Stimulated activated CD4-positive, alpha-beta T cell treated with anti-CD3 and anti-CD28 coated beads, Interleukin-1b, Interleukin-23, amount 100 ng/mL, for 24 hours (primary cell): ENCODE measurements at regions not wholly inside any gene's neighbourhood (a gene's known extent, or its start where the extent isn't known, plus 50 kb on each side); places are given as distances from the start of the nearest gene placed in this dataset.

Source experiments
- DNase-seq, 4 experiments: peaks; one replicate each; pipeline ENCODE4 v3.0.0-alpha.2; 2020; ENCODE audit warnings: low read depth in 4 of 4, low spot score in 1 of 4

DNA sequence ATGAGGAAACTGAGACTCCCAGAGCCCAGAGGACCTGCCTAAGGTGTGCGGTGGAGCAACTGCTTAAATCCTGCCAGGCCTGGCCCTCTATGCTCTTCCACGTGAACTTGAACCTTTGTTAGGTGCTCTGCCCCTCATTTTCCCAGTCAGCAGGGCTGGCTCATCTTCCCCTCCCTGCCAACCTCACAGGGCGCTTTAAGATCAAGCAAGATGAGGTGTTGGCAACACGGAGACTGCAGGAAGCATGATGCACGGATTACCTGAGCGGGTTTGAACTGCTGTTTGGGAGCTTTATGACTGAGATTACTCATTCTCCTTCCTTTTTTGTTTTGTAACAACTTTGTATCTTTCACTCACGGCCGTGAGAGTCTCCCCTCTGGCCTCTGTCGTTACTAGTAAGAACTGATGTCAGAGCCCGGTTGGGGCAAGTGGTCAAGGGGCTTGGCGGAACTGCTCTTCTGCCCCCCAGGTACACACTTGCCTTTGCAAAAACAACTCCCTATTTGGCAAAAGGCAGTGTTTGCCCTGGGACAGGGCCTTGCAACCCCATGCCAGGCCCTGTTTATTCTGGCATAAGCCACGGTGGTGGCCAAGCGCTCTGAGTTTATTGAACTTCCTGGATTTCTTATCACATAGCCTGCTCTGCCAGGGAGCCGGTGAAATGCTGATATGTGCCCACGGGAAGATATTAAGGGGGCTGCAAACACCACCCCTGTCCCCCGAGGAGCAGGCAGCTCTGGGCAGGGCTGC is 127.8 kb downstream of the INHBB start:
- DNase-seq: no peak

GRCh38 chr2:120474486-120474885 is 128.6 kb downstream of the INHBB start:
- no peak for DNase-seq

DNA sequence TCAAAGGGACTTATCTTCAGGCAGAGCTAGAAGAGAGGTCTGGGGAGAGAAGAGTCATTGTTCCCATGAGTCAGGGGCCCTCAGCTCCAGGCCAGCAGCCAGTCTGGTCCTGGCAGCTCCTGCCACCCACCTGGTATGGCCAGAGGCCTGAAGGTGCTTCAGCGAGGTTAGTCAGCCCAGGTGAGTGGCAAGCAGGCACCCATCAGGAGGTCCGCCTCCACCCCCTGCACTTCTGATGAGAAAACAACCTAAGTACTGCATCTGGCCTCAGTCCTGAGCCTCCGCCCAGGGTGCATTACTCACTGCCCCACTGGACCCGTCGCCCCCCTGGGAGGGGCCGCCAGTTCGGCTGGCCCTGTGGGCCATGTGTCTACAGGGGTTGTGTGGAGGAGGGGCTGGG is 130.2 kb downstream of the INHBB start:
- DNase-seq: no peak

DNA sequence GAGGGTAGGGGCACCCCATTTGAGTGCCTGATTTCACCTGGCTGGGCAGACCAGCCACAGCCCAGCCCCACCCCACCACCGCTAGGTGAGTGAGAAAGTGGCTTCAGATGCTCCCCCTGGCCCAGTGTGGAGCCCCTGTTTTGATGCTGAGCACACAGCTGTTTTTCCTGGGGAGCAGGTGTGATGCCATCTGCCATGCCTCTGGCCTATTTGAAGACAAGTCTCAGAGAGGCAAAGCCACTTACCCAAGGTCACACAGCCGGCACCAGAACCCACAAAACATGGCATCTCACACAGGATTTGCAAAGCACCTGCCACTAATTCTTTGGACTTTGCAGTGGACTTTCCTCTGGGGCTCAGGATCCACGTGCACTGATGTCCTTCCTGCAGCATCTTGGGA is 131.3 kb downstream of the INHBB start:
- no peak for DNase-seq

- no peak for DNase-seq
These were observed 132.0 kb downstream of the INHBB start for GRCh38 chr2:120477831-120478481.

DNA sequence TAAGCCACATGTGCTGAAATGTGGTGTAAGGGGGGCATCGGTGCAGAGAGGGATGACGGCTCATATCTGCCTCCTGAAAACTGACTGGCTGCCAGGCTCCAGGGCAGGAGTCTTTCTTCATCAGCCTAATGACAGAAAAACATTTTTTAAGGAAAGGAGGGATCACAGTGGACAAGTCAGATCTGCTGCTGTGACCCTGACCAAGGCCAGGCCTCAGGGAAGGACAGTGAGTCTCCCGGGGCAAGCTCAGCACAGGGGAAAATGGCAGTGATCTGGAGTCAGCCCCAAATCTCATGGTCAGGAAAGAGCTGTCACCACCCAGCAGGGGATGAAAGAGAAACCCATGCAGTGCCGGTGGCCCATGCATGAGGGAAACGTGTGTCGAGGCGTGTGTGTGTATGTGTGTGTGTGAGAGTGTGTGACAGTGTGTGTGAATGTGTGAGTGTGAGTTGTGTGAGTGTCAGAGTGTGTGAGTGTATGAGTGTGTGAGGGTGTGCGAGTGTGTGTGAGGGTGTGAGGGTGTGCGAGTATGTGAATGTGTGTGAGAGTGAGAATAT is 134.5 kb downstream of the INHBB start:
- DNase-seq: no peak

GRCh38 chr2:120480903-120481445 is 135.0 kb downstream of the INHBB start:
- DNase-seq: no peak

GRCh38 chr2:120481446-120482194 is 135.7 kb downstream of the INHBB start:
- DNase-seq: no peak

DNA sequence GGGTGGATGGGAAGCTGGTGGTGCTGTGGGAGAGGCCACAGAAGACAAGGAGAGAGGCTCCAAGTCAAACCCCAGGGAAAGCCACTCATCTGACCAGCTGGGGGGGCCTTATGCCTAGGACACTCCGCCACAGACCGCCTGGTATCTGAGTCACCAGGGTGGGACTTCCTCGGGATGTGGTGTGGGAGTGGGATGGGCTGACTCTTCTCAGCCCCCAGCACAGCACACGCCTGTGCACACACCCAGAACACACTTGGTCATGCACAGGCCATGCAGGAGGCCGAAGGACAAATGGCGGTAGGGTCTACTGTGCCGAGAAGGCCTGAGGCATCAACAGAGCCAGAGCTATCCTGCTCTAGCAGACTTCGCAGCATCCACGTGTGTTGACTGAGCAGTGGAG is 136.4 kb downstream of the INHBB start:
- no peak for DNase-seq

DNA sequence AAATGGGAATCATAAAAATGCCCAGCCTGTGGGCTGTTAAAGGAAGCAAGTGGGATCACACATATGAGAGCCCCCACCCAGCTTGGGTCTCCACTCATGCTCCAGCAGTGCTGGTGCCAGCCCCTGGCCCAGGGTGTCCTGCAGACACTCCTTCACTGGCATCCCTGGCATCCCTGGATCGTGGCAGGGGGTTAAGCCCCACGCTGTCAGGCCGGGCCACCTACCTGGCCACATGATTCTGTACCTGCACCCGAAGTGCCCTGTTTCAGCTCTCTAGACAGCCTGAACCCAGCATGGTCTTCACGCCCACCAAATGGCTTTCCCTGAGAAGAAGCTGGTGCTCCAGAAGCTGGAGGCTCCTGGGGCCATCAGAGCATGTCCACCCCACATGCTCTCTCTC is 137.4 kb downstream of the INHBB start:
- no peak for DNase-seq

- no peak for DNase-seq
These were observed 139.2 kb downstream of the INHBB start for GRCh38 chr2:120485096-120485495.

DNA sequence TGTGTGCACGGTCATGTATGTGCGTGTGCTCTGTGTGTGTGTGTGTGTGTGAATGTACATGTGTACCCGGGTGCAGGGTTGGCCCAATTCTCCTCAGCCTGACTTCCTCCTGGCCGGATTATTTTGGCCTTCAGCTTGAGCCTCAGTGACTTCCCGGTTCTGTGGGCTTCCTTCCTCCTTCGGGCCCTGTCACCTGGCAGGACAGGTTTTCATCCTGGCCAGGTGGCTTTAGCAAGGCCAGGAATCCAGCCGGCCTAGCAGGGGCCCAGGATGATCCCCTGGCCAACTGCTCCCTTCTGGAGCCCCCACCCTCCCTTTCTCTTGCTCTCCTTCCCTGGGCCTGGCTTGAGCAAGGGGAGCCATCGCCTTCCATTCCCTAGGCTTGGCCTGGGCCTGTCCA is 140.5 kb downstream of the INHBB start:
- DNase-seq: no peak

DNA sequence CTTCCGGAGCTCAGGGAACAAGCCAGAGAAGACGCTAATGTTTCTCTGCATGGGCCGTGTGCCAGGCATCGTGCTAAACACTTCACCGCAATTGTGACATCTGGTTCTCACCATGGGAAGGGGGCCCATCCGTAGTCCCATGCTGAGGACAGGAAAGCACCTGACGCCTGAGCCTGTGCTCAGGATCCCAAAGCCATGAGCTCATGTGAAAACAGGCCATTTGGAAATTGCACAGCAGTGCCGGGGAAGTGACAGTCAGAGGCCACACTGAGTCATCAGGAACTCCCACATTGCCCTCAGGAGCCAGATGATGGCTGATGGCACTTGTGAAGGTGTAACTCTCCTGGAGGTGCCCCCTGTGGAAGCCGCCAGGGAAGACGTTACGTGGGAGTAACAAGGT is 141.0 kb downstream of the INHBB start:
- DNase-seq: no peak

- DNase-seq: no peak
These were observed 142.6 kb downstream of the INHBB start for GRCh38 chr2:120488531-120488930.

- DNase-seq: no peak
These were observed 143.1 kb downstream of the INHBB start for GRCh38 chr2:120489023-120489422.

DNA sequence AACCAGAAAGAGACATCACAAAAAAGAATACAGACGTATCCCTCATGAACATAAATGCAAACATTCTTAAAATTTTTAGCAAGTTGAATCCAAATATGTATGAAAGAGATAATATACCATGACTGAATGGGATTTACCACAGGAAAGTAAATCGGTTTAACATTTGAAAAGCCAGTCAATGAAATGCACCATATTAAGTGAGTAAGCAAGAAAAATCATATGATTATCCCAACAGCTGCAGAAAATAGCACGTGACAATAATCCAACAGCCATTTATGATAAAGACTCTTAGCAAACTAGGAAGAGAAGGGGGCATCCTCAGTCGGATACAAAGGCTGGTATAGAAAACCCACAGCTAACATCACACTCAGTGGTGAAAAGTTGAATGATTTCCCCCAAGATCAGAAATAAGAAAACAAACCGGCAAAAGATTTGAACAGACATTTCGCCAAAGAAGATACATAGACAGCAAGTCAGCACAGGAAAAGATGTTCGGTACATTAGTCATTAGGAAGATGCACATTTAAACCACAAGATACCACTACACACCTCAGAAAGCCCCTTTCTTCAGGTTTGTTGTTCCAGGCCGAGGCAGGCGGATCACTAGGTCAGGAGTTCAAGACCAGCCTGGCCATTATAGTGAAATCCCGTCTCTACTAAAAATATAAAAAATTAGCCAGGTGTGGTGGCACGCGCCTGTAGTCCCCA is 144.3 kb downstream of the INHBB start:
- DNase-seq: no peak

GRCh38 chr2:120491111-120491625 is 145.2 kb downstream of the INHBB start:
- no peak for DNase-seq

DNA sequence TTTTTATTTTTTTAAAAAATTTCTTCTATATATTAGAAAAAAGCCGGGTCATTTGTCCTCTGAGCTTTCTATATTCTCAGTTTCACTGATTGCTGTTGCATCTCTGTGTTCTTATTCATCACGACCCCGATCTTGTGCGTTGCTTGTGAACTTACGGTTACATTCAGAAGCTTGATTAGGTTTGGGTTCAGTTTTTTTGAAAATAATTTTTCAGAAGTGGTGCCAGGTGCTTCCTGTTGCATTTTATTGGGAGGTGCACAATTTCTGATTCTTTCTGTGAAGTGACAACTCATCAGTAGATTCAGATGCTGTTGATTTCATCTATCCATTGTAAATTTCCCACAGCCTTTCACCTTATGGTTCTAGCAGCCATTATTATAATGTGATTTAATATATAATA is 147.3 kb downstream of the INHBB start:
- no peak for DNase-seq

DNA sequence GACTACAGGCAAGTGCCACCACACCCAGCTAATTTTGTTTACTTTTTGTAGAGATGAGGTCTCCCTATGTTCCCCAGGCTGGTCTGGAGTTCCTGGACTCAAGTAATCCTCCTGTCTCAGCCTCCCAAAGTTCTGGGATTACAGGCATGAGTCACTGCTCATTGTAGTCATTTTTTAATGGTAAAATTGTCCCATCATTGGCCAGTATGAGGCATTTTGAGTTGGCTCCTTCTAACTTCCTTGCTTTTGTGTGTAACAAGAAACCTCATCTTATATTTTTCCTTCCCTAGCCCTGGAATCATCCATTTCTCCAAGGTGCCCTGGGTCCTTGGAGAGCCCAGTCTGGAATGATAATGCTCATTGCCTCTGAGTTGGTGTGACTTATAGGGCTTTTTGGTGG is 148.5 kb downstream of the INHBB start:
- DNase-seq: no peak

- no peak for DNase-seq
These were observed 149.7 kb downstream of the INHBB start for GRCh38 chr2:120495586-120495985.

- no peak for DNase-seq
These were observed 150.3 kb downstream of the INHBB start for GRCh38 chr2:120496235-120496634.
